ENCODE measurements at regions not wholly inside any gene's neighbourhood (a gene's known extent, or its start where the extent isn't known, plus 50 kb on each side); places are given as distances from the start of the nearest gene placed in this dataset.
"Not testable (repeated sequence)": the region's sequence is repeated elsewhere in the genome, so short reads cannot be mapped to it uniquely, and the experiment has no call there.

DNA sequence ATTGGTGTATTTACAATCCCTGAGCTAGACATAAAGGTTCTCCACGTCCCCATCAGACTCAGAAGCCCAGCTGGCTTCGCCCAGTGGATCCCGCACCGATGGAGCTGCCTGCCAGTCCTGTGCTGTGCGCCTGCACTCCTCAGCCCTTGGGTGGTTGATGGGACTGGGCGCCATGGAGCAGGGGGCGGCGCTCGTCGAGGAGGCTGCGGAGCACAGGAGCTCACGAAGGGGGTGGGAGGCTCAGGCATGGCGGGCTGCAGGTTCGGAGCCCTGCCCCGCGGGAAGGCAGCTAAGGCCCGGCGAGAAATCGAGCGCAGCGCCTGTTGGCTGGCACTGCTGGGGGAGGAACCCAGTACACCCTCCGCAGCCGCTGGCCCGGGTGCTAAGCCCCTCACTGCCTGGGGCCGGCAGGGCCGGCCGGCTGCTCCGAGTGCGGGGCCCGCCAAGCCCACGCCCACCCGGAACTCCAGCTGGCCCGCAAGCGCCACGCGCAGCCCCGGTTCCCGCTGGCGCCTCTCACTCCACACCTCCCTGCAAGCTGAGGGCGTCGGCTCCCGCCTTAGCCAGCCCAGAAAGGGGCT lies 113.8 kb upstream of the PAPPA2 start:
- intact Hi-C loops (cut with micrococcal nuclease); H3K27me3 ChIP-seq (ENCODE audit: insufficient read depth, low read length); H3K9me3 ChIP-seq (ENCODE audit: control insufficient read depth in 1 of 2, low read length in 2 of 2); H3K27ac ChIP-seq (ENCODE audit: low read depth, low read length); H3K4me3 Mint-ChIP-seq; POLR2A ChIA-PET (ENCODE audit: partially characterized antibody); H3K4me1 ChIP-seq (ENCODE audit: insufficient read depth, low read length); H3K27ac Mint-ChIP-seq; H3K36me3 Mint-ChIP-seq; H3K36me3 ChIP-seq (ENCODE audit: insufficient read depth, low read length); H3K4me3 ChIP-seq (ENCODE audit: low read length in 2 of 2); H3K4me1 Mint-ChIP-seq; H3K27me3 Mint-ChIP-seq; DNase-seq: not testable (repeated sequence)
- CTCF ChIA-PET (ENCODE audit: partially characterized antibody): interaction anchor here (0.5 kb wide), 1 partner anchor 41 kb away, joined by 3 read pairs; no protein-coding TSS in a partner anchor
- H3K9me3 Mint-ChIP-seq: peaks cover 4 to 25% (median 20%) of the 10 kb centered on the region in 8 donors

DNA sequence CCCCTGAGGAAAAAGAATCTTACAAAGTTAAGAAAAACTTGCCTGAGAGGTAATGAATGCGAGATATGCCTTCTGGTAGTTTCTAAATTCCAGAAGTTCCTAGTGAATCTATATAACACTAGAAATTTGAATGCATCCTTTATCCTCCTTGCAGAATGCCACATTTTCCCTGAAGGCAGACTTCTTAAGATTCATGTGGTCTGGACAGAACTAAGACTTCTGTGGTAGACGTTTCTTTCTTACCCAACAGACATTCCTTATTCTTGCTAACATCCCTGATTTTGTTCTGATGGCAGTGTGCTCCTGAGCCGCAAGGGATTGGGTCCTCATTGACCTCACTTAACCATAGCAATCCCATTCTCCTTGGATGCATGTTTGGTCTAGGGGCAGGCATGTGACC lies 121.3 kb upstream of the PAPPA2 start:
- DNase-seq: no peak
- intact Hi-C loops (cut with micrococcal nuclease): no loop called here
- Mint-ChIP-seq H3K27me3 (peaks cover 0 to 3% of the 10 kb centered on the region in 2 donors), H3K27ac (no peak overlapping the region), H3K9me3 (peaks cover 6 to 33% (median 25%) of the 10 kb centered on the region in 8 donors), H3K36me3 (peaks cover 0 to 3% of the 10 kb centered on the region in 2 donors), H3K4me1 (no peaks in the 10 kb centered on the region), H3K4me3 (peak overlapping the region in 1 of 8 donors; percentile 26)
- POLR2A ChIA-PET (ENCODE audit: partially characterized antibody): no interaction called here
- no peak overlapping the region for H3K4me3 ChIP-seq (ENCODE audit: low read length in 2 of 2)
- no peaks in the 10 kb centered on the region for H3K27me3 ChIP-seq (ENCODE audit: insufficient read depth, low read length)
- no peaks in the 10 kb centered on the region for H3K4me1 ChIP-seq (ENCODE audit: insufficient read depth, low read length)
- H3K9me3 ChIP-seq (ENCODE audit: control insufficient read depth in 1 of 2, low read length in 2 of 2): no peaks in the 10 kb centered on the region
- no peak overlapping the region for H3K27ac ChIP-seq (ENCODE audit: low read depth, low read length)
- CTCF ChIA-PET (ENCODE audit: partially characterized antibody): no interaction called here
- no peaks in the 10 kb centered on the region for H3K36me3 ChIP-seq (ENCODE audit: insufficient read depth, low read length)

DNA sequence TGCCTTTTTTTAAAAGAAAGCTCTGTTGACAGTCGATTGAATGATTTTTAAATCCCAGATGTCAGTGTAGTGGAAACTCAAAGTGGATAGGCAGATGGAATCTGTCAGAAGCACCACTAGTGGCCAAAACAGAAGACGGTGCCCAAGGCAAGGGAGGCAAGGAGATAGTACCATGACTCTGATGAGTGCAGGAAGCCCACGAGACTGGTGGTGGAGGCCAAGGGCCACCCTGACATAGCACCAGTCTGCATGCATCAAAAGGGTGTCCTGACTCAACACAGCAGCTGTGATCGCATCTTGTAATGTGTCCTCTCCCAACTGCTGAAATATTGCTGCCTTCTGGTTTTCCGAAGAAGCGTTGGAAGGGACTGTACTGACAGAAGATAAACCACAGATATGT lies 124.1 kb upstream of the PAPPA2 start:
- Mint-ChIP-seq H3K27me3 (peaks cover 0 to 6% of the 10 kb centered on the region in 2 donors), H3K4me1 (no peaks in the 10 kb centered on the region), H3K4me3 (no peak overlapping the region), H3K9me3 (peaks cover 4 to 12% (median 5%) of the 10 kb centered on the region in 8 donors), H3K36me3 (peaks cover 0 to under 1% of the 10 kb centered on the region in 2 donors), H3K27ac (no peak overlapping the region)
- DNase-seq: no peak
- ChIA-PET POLR2A (ENCODE audit: partially characterized antibody) (no interaction called here), CTCF (ENCODE audit: partially characterized antibody) (no interaction called here)
- Histone ChIP-seq H3K27ac (ENCODE audit: low read depth, low read length) (no peak overlapping the region), H3K27me3 (ENCODE audit: insufficient read depth, low read length) (no peaks in the 10 kb centered on the region), H3K4me3 (ENCODE audit: low read length in 2 of 2) (no peak overlapping the region), H3K9me3 (ENCODE audit: control insufficient read depth in 1 of 2, low read length in 2 of 2) (no peaks in the 10 kb centered on the region), H3K36me3 (ENCODE audit: insufficient read depth, low read length) (no peaks in the 10 kb centered on the region), H3K4me1 (ENCODE audit: insufficient read depth, low read length) (no peaks in the 10 kb centered on the region)
- intact Hi-C loops (cut with micrococcal nuclease): no loop called here

DNA sequence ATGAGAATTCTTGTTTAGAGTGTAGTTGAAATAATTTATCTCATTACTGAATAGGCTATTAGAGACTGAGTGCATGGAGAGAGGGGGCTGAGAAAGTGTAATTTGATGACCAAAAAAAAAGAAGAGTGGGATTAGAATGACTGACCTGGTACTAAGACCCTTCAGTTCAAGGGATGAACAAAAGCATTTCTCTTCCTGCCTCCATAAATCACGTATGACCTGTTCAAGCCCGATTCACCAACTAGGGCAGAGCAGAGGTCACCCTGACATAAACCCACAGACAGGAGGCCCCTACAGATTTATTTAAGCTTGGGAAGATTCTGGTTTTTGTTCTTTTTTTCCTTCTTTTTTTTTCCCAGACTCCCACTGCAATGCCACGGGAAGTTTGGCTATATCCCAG lies 123.7 kb upstream of the COP1 start:
- H3K9me3 ChIP-seq (ENCODE audit: control insufficient read depth in 1 of 2, low read length in 2 of 2): no peaks in the 10 kb centered on the region
- no peaks in the 10 kb centered on the region for H3K36me3 ChIP-seq (ENCODE audit: insufficient read depth, low read length)
- Mint-ChIP-seq H3K4me3 (no peak overlapping the region), H3K27ac (no peak overlapping the region), H3K27me3 (peaks cover 0 to 4% of the 10 kb centered on the region in 2 donors), H3K4me1 (no peaks in the 10 kb centered on the region), H3K36me3 (no peaks in the 10 kb centered on the region), H3K9me3 (peaks cover 0 to 5% (median 0%) of the 10 kb centered on the region in 8 donors)
- CTCF ChIA-PET (ENCODE audit: partially characterized antibody): no interaction called here
- H3K27ac ChIP-seq (ENCODE audit: low read depth, low read length): no peak overlapping the region
- no peaks in the 10 kb centered on the region for H3K4me1 ChIP-seq (ENCODE audit: insufficient read depth, low read length)
- no peak for DNase-seq
- intact Hi-C loops (cut with micrococcal nuclease): no loop called here
- H3K27me3 ChIP-seq (ENCODE audit: insufficient read depth, low read length): no peaks in the 10 kb centered on the region
- POLR2A ChIA-PET (ENCODE audit: partially characterized antibody): no interaction called here
- H3K4me3 ChIP-seq (ENCODE audit: low read length in 2 of 2): no peak overlapping the region

DNA sequence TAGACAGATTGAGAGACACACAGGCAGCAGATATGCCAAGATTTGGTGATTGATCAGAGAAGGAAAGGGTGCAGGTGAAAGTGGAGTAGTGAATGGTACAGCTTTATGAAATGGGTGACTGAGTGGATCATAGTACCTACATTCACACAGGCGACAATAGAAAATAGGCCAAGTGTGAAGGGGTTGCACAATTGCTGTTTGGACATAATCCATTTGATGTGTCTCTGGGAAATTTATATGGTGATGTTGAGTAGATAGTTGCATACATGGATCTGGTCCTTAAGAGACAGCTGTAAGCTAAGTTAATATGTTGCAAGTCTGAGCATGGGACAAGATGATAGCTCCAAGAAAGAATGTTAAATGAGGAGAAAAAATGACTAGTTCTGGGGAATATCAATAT lies 118.6 kb upstream of the COP1 start:
- Mint-ChIP-seq H3K9me3 (peaks cover 0 to 2% (median 0%) of the 10 kb centered on the region in 8 donors), H3K4me1 (no peaks in the 10 kb centered on the region), H3K4me3 (no peak overlapping the region), H3K36me3 (no peaks in the 10 kb centered on the region), H3K27me3 (peaks cover 2 to 4% of the 10 kb centered on the region in 2 donors), H3K27ac (peak overlapping the region in 1 of 7 donors; percentile 4)
- no peaks in the 10 kb centered on the region for H3K36me3 ChIP-seq (ENCODE audit: insufficient read depth, low read length)
- H3K27me3 ChIP-seq (ENCODE audit: insufficient read depth, low read length): no peaks in the 10 kb centered on the region
- no peak overlapping the region for H3K4me3 ChIP-seq (ENCODE audit: low read length in 2 of 2)
- intact Hi-C loops (cut with micrococcal nuclease): no loop called here
- ChIA-PET POLR2A (ENCODE audit: partially characterized antibody) (no interaction called here), CTCF (ENCODE audit: partially characterized antibody) (no interaction called here)
- no peak overlapping the region for H3K27ac ChIP-seq (ENCODE audit: low read depth, low read length)
- no peaks in the 10 kb centered on the region for H3K9me3 ChIP-seq (ENCODE audit: control insufficient read depth in 1 of 2, low read length in 2 of 2)
- H3K4me1 ChIP-seq (ENCODE audit: insufficient read depth, low read length): no peaks in the 10 kb centered on the region
- no peak for DNase-seq

DNA sequence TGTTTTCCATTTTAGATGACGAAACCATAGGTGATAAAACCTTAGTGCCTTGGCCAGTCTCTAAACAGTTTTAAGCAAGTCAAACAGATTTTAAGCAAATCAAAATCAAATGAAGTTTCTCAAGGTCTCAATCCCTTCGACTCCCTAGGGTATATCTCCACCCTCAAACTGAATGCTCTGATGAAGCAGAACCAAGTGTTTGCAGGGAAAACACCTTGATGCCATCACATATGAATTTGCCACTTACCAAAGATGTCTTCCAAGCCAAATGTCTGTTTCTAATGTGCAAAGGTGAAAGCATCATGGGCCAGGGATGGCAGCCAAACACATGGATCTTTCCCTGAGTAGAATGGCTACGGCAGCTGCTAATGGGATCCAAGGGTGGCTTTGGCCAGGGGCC lies 116.4 kb upstream of the COP1 start:
- no peaks in the 10 kb centered on the region for H3K9me3 Mint-ChIP-seq
- H3K27me3 Mint-ChIP-seq: peaks cover 4 to 6% of the 10 kb centered on the region in 2 donors
- Histone ChIP-seq H3K9me3 (ENCODE audit: control insufficient read depth in 1 of 2, low read length in 2 of 2) (no peaks in the 10 kb centered on the region), H3K27ac (ENCODE audit: low read depth, low read length) (no peak overlapping the region), H3K27me3 (ENCODE audit: insufficient read depth, low read length) (no peaks in the 10 kb centered on the region), H3K4me3 (ENCODE audit: low read length in 2 of 2) (no peak overlapping the region), H3K4me1 (ENCODE audit: insufficient read depth, low read length) (no peaks in the 10 kb centered on the region), H3K36me3 (ENCODE audit: insufficient read depth, low read length) (no peaks in the 10 kb centered on the region)
- DNase-seq: no peak
- no peaks in the 10 kb centered on the region for H3K36me3 Mint-ChIP-seq
- no peak overlapping the region for H3K4me3 Mint-ChIP-seq
- ChIA-PET CTCF (ENCODE audit: partially characterized antibody) (no interaction called here), POLR2A (ENCODE audit: partially characterized antibody) (no interaction called here)
- H3K27ac Mint-ChIP-seq: no peak overlapping the region
- intact Hi-C loops (cut with micrococcal nuclease): no loop called here
- no peaks in the 10 kb centered on the region for H3K4me1 Mint-ChIP-seq

DNA sequence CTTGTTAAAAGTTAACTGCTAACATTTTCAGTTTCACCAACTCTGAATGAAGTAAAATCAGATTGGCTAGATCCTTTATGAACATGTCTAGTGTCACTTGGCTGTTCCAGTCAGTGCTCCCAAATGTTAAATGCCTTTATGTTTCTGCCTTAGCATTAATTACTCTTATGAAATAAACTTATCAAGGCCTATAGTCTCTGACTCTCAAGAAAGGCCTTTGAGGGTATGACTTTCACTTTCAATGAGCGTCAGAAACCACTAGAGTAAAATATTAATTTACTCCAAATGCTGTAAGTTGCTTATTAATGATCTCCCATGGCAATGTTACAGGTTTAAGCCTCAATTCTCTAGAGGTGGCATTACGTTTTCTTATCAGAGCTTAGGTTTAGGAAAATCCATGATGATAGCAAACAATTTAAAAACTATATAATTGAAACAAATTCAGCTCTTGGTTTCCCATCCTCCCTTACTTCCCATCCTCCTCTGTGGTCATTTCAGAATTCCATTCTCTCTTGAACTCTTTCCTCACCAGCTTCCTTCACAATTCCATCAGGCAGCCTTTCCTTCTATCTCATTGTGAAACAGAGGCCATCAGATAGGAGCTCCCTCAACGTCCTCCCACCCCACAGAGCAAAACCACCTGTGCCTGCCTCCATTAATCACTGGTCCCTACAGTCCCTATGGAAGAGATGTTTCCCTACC lies 108.6 kb upstream of the COP1 start:
- POLR2A ChIA-PET (ENCODE audit: partially characterized antibody): no interaction called here

More for the DNA sequence above, 108.6 kb upstream of the COP1 start:
- Histone ChIP-seq H3K27me3 (ENCODE audit: insufficient read depth, low read length) (no peaks in the 10 kb centered on the region), H3K36me3 (ENCODE audit: insufficient read depth, low read length) (no peaks in the 10 kb centered on the region), H3K4me1 (ENCODE audit: insufficient read depth, low read length) (no peaks in the 10 kb centered on the region), H3K27ac (ENCODE audit: low read depth, low read length) (no peak overlapping the region), H3K4me3 (ENCODE audit: low read length in 2 of 2) (no peak overlapping the region), H3K9me3 (ENCODE audit: control insufficient read depth in 1 of 2, low read length in 2 of 2) (no peaks in the 10 kb centered on the region)
- DNase-seq: no peak
- H3K36me3 Mint-ChIP-seq: no peaks in the 10 kb centered on the region
- peaks cover 1 to 4% of the 10 kb centered on the region in 2 donors for H3K27me3 Mint-ChIP-seq
- CTCF ChIA-PET (ENCODE audit: partially characterized antibody): no interaction called here
- no peak overlapping the region for H3K4me3 Mint-ChIP-seq
- no peaks in the 10 kb centered on the region for H3K4me1 Mint-ChIP-seq
- H3K27ac Mint-ChIP-seq: no peak overlapping the region
- intact Hi-C loops (cut with micrococcal nuclease): no loop called here
- H3K9me3 Mint-ChIP-seq: peaks cover 0 to 10% (median 6%) of the 10 kb centered on the region in 8 donors

Measured in CD4-positive, alpha-beta memory T cell (primary cell).